GM13976 (cell line): ENCODE measurements at regions not wholly inside any gene's neighbourhood (a gene's known extent, or its start where the extent isn't known, plus 50 kb on each side); places are given as distances from the start of the nearest gene placed in this dataset.

Experiments used
- DNase-seq: peaks from one replicate; pipeline ENCODE4 v3.0.0; 2012; ENCODE audit warnings: low spot score
- CTCF ChIP-seq: IDR thresholded peaks from 2 replicates; pipeline ENCODE4 v1.5.1; 2012; ENCODE audit warnings: borderline replicate concordance, mild to moderate bottlenecking; ENCODE audit not compliant: insufficient read depth; ENCODE audit errors: extremely low read depth, missing control alignments, control extremely low read depth
- in situ Hi-C: fragments of 300-500 bp; cut with MboI; formaldehyde crosslinking; loops from one replicate; pipeline ENCODE4 v1.12.0; 2022; ENCODE audit warnings: low sequenced_read_pairs, mixed read lengths, inconsistent platforms; ENCODE audit not compliant: unreplicated experiment

GRCh38 chr16:61332461-61332860 is 703.8 kb downstream of the CDH8 start:
- no peak for DNase-seq
- TF ChIP-seq CTCF = no peak
- in situ Hi-C loops = no loop called here

- in situ Hi-C loops = no loop called here
- DNase-seq = no peak
- no peak for TF ChIP-seq CTCF
Measured at GRCh38 chr16:61324044-61324443, 712.2 kb downstream of the CDH8 start.

- no peak for TF ChIP-seq CTCF
- in situ Hi-C loops = no loop called here
- DNase-seq = no peak
Measured at GRCh38 chr16:61323456-61323855, 712.8 kb downstream of the CDH8 start.

GRCh38 chr16:61320791-61321190 is 715.4 kb downstream of the CDH8 start:
- DNase-seq = no peak
- in situ Hi-C loops = no loop called here
- no peak for TF ChIP-seq CTCF

GRCh38 chr16:61313931-61314330 is 722.3 kb downstream of the CDH8 start:
- peak; percentile 18 for DNase-seq
- in situ Hi-C loops = no loop called here

GRCh38 chr16:61309386-61309785 is 726.9 kb downstream of the CDH8 start:
- no peak for DNase-seq
- in situ Hi-C loops = no loop called here
- no peak for TF ChIP-seq CTCF

More at GRCh38 chr16:61313931-61314330, 722.3 kb downstream of the CDH8 start:
- no peak for TF ChIP-seq CTCF

GRCh38 chr16:61306204-61306603 is 730.0 kb downstream of the CDH8 start:
- in situ Hi-C loops = no loop called here
- no peak for DNase-seq
- no peak for TF ChIP-seq CTCF
